Smooth muscle cell of the brain vasculature (primary cell): ENCODE measurements at regions not wholly inside any gene's neighbourhood (a gene's known extent, or its start where the extent isn't known, plus 50 kb on each side); places are given as distances from the start of the nearest gene placed in this dataset.

Source experiments
- DNase-seq: peaks from one replicate; pipeline ENCODE4 v3.0.0-alpha.2; 2012; ENCODE audit warnings: low read depth, low spot score

DNA sequence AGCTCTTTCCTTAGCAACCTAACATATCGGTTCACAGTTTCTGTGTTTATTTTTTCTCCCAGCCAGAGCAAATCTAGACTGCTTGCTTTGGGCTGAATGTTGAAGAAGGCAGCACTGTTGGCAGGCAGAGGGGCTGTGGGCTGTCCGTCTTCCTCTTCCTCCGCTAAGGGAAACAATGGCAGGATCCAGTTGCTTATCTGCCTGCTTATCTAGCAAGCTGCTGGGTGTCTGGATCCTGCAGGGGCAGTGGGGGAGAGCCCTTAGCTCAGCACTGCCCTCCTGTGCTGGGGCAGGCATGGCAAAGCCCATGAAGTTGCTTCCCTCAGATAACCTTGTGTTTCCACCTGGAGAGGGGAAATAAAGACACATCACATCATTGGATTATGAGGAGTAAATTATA, 92.7 kb upstream of the CD93 start:
- DNase-seq = no peak

GRCh38 chr20:23174821-23175220, 88.7 kb upstream of the CD93 start:
- DNase-seq = no peak

- DNase-seq = no peak
Measured at GRCh38 chr20:23167431-23167830, 81.3 kb upstream of the CD93 start.

GRCh38 chr20:23166563-23166962, 80.4 kb upstream of the CD93 start:
- no peak for DNase-seq

DNA sequence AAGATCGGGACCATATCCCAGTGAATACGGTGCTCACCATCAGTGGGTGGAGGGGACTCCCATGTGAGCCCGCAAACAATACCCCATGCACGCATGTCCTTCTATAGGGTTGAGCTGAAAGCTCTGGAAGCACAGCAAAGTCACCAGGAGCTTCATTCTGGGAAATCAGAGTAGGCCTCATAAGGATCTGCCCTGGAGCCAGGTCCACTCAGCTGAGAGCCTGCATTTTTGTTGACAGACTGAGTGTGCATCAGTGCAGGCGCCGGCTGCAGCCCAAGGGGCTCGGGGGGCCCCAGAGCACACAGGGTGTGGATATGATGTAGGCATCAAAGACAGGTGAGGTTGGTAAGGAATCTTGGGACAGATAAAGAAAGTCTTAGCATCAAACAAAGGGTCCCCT, 79.8 kb upstream of the CD93 start:
- no peak for DNase-seq

DNA sequence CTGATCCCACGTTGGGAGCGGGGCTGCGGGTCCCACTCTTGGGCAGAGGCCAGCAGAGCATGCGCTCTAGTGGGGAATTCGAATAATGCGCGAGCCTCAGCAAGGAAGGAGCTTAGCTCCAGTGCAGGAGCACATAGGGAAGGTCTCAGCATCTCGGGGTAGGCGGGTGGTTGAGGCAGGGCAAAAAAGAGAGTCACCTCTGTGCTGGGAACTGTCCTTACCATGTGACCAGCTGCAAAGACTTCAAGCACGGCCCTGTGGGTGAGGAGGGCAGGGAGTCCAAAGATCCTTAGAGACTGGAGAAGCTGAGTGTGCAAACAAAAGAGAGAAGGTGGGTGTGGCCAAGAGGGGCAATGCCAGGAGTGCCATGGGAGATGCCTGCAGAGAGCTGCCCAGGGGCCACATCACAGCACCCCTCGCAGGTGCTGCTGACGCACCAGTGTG, 79.2 kb upstream of the CD93 start:
- DNase-seq = no peak

- no peak for DNase-seq
Measured at GRCh38 chr20:23164176-23164601, 78.1 kb upstream of the CD93 start.

- no peak for DNase-seq
Measured at GRCh38 chr20:23163562-23163961, 77.4 kb upstream of the CD93 start.

DNA sequence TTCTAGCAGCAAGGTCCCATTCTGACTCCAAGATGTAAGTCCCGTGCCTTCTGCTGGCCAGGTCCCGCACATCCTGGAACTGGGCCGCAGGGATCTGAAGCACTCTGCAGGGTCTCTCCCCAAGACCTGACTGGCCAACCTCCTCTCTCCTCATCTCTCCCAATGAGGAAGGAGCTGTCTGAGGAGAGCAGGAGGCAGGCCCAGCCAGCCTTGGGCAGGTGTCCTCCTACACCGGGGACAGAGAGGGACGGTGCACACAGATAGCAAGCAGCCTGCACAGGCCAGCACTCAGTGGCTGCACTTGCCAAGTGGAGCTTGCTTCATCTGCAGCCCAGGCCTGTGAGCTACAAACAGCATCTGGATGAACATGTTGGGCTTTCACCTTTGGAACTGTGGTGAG, 76.8 kb upstream of the CD93 start:
- no peak for DNase-seq

DNA sequence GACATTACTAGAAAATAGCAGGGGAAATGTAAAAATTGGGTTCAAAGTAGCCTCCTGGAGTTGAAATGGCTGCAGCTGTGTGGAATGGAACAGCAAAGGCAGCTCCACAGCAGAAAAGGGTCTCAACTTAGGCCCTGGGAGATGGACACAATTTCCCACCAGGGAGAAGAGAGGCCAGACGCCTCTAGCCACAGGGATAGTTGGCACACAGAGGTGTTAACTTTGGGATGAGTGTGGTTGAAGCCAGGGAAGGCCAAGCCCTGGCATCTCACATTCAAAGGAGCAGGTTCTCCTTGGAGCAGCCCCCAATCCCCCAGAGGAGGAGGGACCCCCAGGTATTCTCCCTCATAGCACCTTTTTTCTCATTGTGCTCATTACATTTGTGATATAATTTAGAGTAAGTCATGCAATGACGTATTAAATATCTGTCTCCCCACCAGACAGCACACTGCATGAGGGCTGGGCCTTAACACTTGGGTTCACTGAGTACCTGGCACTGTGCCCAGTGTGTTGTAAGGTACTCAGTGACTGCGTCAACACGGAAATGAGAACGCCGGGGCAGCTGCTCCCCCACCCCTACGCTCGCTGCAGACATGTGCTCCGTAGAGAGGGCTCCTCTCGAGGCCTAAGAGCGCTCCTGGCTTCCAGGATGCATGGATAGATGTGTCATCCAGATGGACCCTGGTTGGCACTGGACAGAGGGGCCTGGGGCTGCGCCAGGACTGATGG, 76.0 kb upstream of the CD93 start:
- DNase-seq = no peak

GRCh38 chr20:23161244-23161891, 75.2 kb upstream of the CD93 start:
- no peak for DNase-seq

DNA sequence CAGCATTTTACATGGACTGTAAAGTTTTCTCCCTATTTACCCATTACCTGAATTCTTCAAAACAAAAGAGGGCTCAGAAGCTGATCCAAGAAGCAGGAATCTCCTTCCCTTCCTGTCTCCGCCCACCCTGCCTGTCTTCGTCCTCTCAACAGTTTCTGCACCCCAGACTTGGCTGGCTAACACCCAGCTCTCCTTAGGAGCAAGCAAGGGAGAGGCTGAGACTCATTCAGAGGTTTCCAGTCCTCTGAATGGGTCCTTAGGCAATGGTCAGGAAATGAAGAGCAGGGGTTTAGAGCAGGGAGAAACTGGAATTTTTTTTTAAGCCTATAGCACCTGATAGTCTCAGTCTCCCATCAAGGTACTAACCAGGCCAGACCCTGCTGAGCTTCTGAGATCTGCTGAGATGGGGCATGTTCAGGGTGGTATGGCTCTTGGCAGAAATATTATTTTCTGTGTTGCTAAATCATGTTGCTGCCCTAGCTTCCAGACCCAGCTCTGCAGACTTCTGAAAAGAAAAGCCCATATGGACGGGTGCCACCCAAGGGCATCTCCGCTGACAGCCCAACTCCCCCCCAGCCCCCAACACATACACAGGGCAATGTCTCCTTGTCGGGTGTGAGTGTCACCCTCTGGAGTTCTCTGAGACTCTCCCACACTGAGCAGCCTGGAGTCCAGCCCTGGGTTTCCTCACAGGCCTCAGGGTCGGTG, 74.6 kb upstream of the CD93 start:
- no peak for DNase-seq

DNA sequence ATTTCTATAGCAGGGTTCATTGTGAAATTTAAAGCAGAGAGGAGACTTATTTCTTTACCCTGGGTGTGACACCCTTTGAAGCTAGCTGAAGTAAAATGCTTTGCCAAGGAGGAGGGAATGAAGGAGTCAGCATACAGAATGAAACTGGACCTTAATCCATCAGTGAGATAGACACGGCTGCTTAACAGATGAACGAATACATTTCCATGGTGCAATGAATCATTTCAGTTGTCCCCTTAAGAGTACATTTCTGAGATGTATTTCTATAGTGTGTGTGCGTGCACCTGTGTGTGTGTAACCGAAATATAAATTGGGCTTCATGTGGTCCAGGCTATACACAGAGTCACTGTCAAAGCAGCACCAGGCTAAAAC, 73.8 kb upstream of the CD93 start:
- no peak for DNase-seq

GRCh38 chr20:23159256-23159946, 73.3 kb upstream of the CD93 start:
- DNase-seq = no peak

GRCh38 chr20:23157734-23158133, 71.6 kb upstream of the CD93 start:
- DNase-seq = no peak

DNA sequence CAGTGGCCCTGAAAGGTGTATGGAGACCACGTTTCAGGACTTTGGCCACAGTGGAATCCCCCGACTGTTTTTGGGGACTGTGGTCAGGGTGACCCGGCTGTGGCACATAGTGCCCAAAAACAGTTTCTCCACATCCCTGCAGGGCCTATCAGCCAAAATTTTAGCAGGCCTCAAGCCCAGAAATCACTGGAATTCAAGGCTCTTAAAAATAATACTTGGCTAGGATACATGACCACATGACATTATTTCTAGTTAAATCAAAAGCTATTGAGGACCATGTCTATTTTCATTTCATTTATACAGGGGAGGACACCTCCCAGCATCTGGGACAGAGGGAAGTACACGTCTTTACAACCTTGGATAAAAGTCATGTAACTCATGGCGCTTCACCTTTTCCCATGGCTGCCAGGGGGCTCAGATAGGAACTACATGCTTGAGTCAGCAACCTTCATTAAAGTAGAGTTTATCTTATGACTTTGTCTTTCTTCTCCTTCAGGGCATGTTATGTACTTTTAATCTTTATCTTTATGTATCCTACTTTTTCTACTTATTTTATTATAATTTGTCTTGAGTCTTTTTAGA, 70.8 kb upstream of the CD93 start:
- no peak for DNase-seq

- no peak for DNase-seq
Measured at GRCh38 chr20:23156170-23156841, 70.2 kb upstream of the CD93 start.

- no peak for DNase-seq
Measured at GRCh38 chr20:23155141-23155590, 69.0 kb upstream of the CD93 start.

GRCh38 chr20:23153696-23154341, 67.7 kb upstream of the CD93 start:
- no peak for DNase-seq

DNA sequence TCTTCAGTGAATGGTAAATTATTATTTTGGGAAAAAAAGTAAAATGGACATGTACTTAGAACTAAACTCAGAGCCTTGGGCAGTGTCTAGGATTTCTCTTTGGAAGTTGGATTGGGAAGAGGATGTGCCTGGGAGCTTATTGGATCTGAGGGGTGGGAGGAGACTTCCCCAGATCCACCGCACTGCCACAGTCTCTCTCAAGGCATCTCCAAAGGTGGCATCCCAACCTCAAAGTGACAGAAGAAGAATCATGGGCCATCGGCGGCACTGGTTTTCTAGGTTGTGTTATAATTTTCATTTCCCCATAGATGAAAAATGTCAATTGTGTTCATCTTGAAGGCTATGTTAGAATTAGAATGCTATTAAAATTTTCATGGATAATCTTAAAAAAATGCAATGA, 66.8 kb upstream of the CD93 start:
- DNase-seq = no peak
